Adrenal gland (tissue), 5 donors: ENCODE measurements at regions not wholly inside any gene's neighbourhood (a gene's known extent, or its start where the extent isn't known, plus 50 kb on each side); places are given as distances from the start of the nearest gene placed in this dataset.

Experiments
- CTCF ChIP-seq, 6 experiments: fragments of 450-650 bp in 4 of 6; fragments of 200-600 bp in 2 of 6; sonication (generic) in 1 of 6; IDR thresholded peaks; 1 replicate in 5 of 6; 2 replicates in 1 of 6; pipeline versions ENCODE4 v1.5.1 to v1.8.0; 2016 to 2021; ENCODE audit warnings: antibody characterized with exemption in 6 of 6, mild to moderate bottlenecking in 2 of 6, moderate library complexity in 1 of 6
- POLR2A ChIP-seq, 2 donors: fragments of 450-650 bp; IDR thresholded peaks; one replicate each; pipeline ENCODE4 v1.6.1; 2017; ENCODE audit warnings: antibody characterized with exemption in 2 of 2, mild to moderate bottlenecking in 2 of 2, moderate library complexity in 1 of 2
- donor health status: DM: no; HTN: no; CAD: no.

- TF ChIP-seq CTCF (IDR thresholded peaks at IDR 0.05): no peak
- no peak for TF ChIP-seq POLR2A (IDR thresholded peaks at IDR 0.05)
Measured at GRCh38 chr2:200131307-200131706, 175.2 kb upstream of the SPATS2L start.
